Activated naive CD4-positive, alpha-beta T cell treated with anti-CD3 and anti-CD28 coated beads, Interleukin-2, amount 50 U/mL, for 24 hours (primary cell): ENCODE measurements at regions not wholly inside any gene's neighbourhood (a gene's known extent, or its start where the extent isn't known, plus 50 kb on each side); places are given as distances from the start of the nearest gene placed in this dataset.

Experiments
- H3K27ac Mint-ChIP-seq: one replicate; pipeline ENCODE4 v1.8.0; 2021; ENCODE audit warnings: mild to moderate bottlenecking, mixed read lengths
- H3K27me3 Mint-ChIP-seq: one replicate; pipeline ENCODE4 v1.8.0; 2021; ENCODE audit warnings: mixed read lengths
- H3K36me3 Mint-ChIP-seq: one replicate; pipeline ENCODE4 v1.8.0; 2021; ENCODE audit warnings: mixed read lengths
- H3K4me1 Mint-ChIP-seq: one replicate; pipeline ENCODE4 v1.8.0; 2021; ENCODE audit warnings: mixed read lengths
- H3K4me3 Mint-ChIP-seq: one replicate; pipeline ENCODE4 v1.8.0; 2021; ENCODE audit warnings: mild to moderate bottlenecking, mixed read lengths
- H3K9me3 Mint-ChIP-seq: one replicate; pipeline ENCODE4 v1.8.0; 2021; ENCODE audit warnings: mixed read lengths

- Mint-ChIP-seq H3K9me3 (peaks cover 11% of the 10 kb centered on the region), H3K27me3 (no peaks in the 10 kb centered on the region), H3K27ac (no peak overlapping the region), H3K4me3 (no peak overlapping the region), H3K36me3 (no peaks in the 10 kb centered on the region), H3K4me1 (no peaks in the 10 kb centered on the region)
These were observed 422.9 kb upstream of the PCDH20 start for GRCh38 chr13:61838568-61838967.

- no peaks in the 10 kb centered on the region for H3K4me1 Mint-ChIP-seq
- no peaks in the 10 kb centered on the region for H3K36me3 Mint-ChIP-seq
- no peak overlapping the region for H3K27ac Mint-ChIP-seq
- H3K9me3 Mint-ChIP-seq, result peaks cover 11% of the 10 kb centered on the region
- H3K27me3 Mint-ChIP-seq, result no peaks in the 10 kb centered on the region
- H3K4me3 Mint-ChIP-seq, result no peak overlapping the region
These were observed 417.6 kb upstream of the PCDH20 start for GRCh38 chr13:61833228-61833627.

DNA sequence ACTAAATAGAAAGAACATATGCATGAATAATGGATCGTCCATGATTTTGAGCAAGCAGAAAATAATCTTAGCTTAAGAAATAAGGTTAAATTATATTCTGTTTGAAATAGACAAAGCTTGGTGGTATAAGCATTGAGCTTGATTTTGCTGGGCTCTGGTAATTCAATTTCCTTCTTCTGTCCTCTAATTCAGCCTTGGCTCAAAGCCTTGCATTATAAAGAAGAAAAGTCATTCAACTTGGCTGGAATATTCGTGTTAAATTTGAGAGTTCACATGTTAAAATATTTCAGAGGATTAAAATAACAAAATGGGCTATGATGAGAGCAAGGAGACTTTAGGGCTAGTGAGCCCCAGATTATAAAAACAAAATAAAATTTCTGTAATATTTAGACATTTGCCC lies 415.4 kb upstream of the PCDH20 start:
- Mint-ChIP-seq H3K9me3 (peaks cover 12% of the 10 kb centered on the region), H3K27ac (no peak overlapping the region), H3K27me3 (no peaks in the 10 kb centered on the region), H3K4me3 (no peak overlapping the region), H3K4me1 (no peaks in the 10 kb centered on the region), H3K36me3 (no peaks in the 10 kb centered on the region)

DNA sequence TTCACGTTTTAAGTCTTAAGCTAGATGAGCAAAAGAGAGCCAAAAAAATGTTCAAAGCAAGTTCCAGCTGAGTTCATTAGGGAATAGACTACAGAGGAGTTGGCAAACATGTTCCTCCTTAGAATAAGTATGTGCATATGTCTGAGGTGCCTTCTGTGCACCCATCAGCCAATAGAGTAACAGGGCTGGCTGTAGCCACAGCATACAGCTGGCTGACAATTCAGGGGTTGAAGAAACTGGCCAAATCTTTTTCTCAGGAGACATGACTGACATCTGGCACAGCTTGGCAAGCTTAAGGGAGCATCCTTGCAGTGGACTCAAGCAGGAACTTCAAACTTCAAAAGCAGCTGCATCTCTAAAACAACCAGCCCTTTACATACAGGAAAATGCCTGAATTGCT lies 414.8 kb upstream of the PCDH20 start:
- no peak overlapping the region for H3K4me3 Mint-ChIP-seq
- no peaks in the 10 kb centered on the region for H3K27me3 Mint-ChIP-seq
- H3K9me3 Mint-ChIP-seq, result peaks cover 7% of the 10 kb centered on the region
- H3K36me3 Mint-ChIP-seq, result no peaks in the 10 kb centered on the region
- H3K27ac Mint-ChIP-seq, result no peak overlapping the region
- H3K4me1 Mint-ChIP-seq, result no peaks in the 10 kb centered on the region

GRCh38 chr13:61824168-61824567 lies 408.5 kb upstream of the PCDH20 start:
- peaks cover 19% of the 10 kb centered on the region for H3K9me3 Mint-ChIP-seq
- no peaks in the 10 kb centered on the region for H3K36me3 Mint-ChIP-seq
- H3K27ac Mint-ChIP-seq, result no peak overlapping the region
- no peaks in the 10 kb centered on the region for H3K4me1 Mint-ChIP-seq
- no peak overlapping the region for H3K4me3 Mint-ChIP-seq
- H3K27me3 Mint-ChIP-seq, result no peaks in the 10 kb centered on the region

- no peaks in the 10 kb centered on the region for H3K9me3 Mint-ChIP-seq
- no peak overlapping the region for H3K27ac Mint-ChIP-seq
- H3K4me3 Mint-ChIP-seq, result no peak overlapping the region
- H3K27me3 Mint-ChIP-seq, result no peaks in the 10 kb centered on the region
- H3K36me3 Mint-ChIP-seq, result no peaks in the 10 kb centered on the region
- H3K4me1 Mint-ChIP-seq, result no peaks in the 10 kb centered on the region
These were observed 396.6 kb upstream of the PCDH20 start for GRCh38 chr13:61812286-61812685.

- Mint-ChIP-seq H3K9me3 (no peaks in the 10 kb centered on the region), H3K27ac (no peak overlapping the region), H3K36me3 (no peaks in the 10 kb centered on the region), H3K4me1 (no peaks in the 10 kb centered on the region), H3K27me3 (no peaks in the 10 kb centered on the region), H3K4me3 (no peak overlapping the region)
These were observed 394.4 kb upstream of the PCDH20 start for GRCh38 chr13:61810065-61810464.

DNA sequence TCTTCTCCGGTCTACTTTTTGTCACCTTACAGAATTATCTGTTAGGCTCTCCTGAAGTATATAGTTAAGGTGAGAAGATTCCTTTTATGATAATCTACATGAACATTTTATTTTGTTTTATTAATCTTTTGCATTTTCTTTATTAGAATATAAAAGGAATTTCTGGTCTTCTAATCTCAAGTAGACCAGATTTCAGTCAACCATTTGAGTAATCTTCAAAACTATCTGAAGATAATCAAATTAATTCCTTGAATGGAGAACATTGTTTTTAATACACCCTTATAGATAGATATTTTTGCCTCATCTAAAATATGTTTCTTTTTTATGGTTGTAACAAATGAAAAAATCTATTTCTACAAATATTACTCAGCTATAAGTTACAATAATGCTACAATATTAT lies 381.7 kb upstream of the PCDH20 start:
- no peaks in the 10 kb centered on the region for H3K36me3 Mint-ChIP-seq

GRCh38 chr13:61795580-61795979 lies 379.9 kb upstream of the PCDH20 start:
- no peaks in the 10 kb centered on the region for H3K4me1 Mint-ChIP-seq
- H3K27me3 Mint-ChIP-seq, result no peaks in the 10 kb centered on the region
- no peak overlapping the region for H3K4me3 Mint-ChIP-seq
- no peak overlapping the region for H3K27ac Mint-ChIP-seq
- H3K36me3 Mint-ChIP-seq, result no peaks in the 10 kb centered on the region
- no peaks in the 10 kb centered on the region for H3K9me3 Mint-ChIP-seq

More for the DNA sequence above, 381.7 kb upstream of the PCDH20 start:
- Mint-ChIP-seq H3K27ac (no peak overlapping the region), H3K4me1 (no peaks in the 10 kb centered on the region), H3K4me3 (no peak overlapping the region), H3K9me3 (no peaks in the 10 kb centered on the region), H3K27me3 (no peaks in the 10 kb centered on the region)

DNA sequence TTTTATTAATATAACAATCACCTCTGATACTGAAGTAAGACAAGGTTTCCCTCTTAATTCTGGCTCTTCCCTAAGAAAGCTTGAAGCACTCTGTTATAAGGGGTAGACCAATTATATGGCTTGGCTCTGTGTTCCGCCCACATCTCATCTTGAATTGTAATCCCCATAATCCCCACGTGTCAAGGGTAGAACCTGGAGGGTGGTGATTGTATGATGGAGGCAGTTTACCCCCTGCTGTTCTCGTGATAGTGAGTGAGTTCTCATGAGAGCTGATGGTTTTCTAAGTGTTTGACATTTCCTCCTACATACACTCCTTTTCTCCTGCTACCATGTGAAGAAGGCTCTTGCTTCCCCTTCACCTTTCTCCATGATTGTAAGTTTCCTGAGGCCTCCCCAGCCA lies 363.8 kb upstream of the PCDH20 start:
- no peaks in the 10 kb centered on the region for H3K27me3 Mint-ChIP-seq
- no peak overlapping the region for H3K4me3 Mint-ChIP-seq
- H3K36me3 Mint-ChIP-seq, result no peaks in the 10 kb centered on the region
- H3K27ac Mint-ChIP-seq, result no peak overlapping the region
- peaks cover 9% of the 10 kb centered on the region for H3K9me3 Mint-ChIP-seq
- H3K4me1 Mint-ChIP-seq, result no peaks in the 10 kb centered on the region

- H3K27me3 Mint-ChIP-seq, result no peaks in the 10 kb centered on the region
- no peaks in the 10 kb centered on the region for H3K4me1 Mint-ChIP-seq
- H3K27ac Mint-ChIP-seq, result no peak overlapping the region
- peaks cover 8% of the 10 kb centered on the region for H3K9me3 Mint-ChIP-seq
- no peaks in the 10 kb centered on the region for H3K36me3 Mint-ChIP-seq
- H3K4me3 Mint-ChIP-seq, result no peak overlapping the region
These were observed 362.9 kb upstream of the PCDH20 start for GRCh38 chr13:61778531-61778930.

GRCh38 chr13:61777899-61778298 lies 362.2 kb upstream of the PCDH20 start:
- Mint-ChIP-seq H3K9me3 (peaks cover 2% of the 10 kb centered on the region), H3K36me3 (no peaks in the 10 kb centered on the region), H3K4me1 (no peaks in the 10 kb centered on the region), H3K27me3 (no peaks in the 10 kb centered on the region), H3K27ac (no peak overlapping the region), H3K4me3 (no peak overlapping the region)

DNA sequence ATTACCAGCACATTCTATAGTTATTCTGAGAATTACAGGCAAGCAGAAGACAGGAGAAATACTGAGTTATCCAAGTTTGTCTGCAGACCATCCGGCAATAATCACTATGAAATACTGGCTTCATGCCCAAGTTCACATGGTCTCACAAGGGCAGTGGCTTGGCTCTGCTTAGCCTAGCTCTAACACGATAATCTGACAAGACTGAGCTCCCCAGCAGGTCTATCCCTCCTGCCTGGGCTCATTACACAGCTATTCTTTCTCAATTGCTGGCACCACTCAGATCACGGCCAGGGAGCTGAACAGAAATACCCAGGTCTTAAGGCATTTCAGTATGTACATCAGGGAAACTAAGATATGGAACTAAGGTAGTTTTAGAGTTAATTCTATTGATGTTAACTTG lies 361.6 kb upstream of the PCDH20 start:
- Mint-ChIP-seq H3K27ac (no peak overlapping the region), H3K27me3 (no peaks in the 10 kb centered on the region), H3K36me3 (no peaks in the 10 kb centered on the region), H3K4me3 (no peak overlapping the region), H3K9me3 (no peaks in the 10 kb centered on the region), H3K4me1 (no peaks in the 10 kb centered on the region)

DNA sequence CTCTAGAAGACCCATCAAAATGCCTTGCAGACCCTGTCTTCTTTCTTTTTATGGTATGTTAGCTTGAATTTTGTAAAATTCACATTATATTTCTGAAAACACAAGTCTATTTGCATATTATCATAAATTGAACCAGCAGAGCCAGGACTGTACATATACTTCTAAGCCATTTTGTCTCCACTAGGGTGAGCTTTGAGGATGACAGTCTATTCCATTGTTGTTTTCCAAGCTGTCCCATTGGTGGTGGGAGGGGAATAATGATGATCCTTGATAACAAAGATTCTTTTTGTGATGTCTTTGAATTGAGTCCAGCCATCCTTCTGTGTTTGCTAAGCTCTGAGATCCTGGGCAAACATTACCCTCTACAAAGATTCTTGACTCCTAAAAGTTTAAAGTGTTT lies 359.3 kb upstream of the PCDH20 start:
- no peaks in the 10 kb centered on the region for H3K27me3 Mint-ChIP-seq
- H3K9me3 Mint-ChIP-seq, result no peaks in the 10 kb centered on the region
- no peak overlapping the region for H3K27ac Mint-ChIP-seq
- no peak overlapping the region for H3K4me3 Mint-ChIP-seq
- H3K4me1 Mint-ChIP-seq, result no peaks in the 10 kb centered on the region
- H3K36me3 Mint-ChIP-seq, result no peaks in the 10 kb centered on the region

- H3K9me3 Mint-ChIP-seq, result no peaks in the 10 kb centered on the region
- no peaks in the 10 kb centered on the region for H3K4me1 Mint-ChIP-seq
- no peak overlapping the region for H3K4me3 Mint-ChIP-seq
- no peaks in the 10 kb centered on the region for H3K36me3 Mint-ChIP-seq
- no peaks in the 10 kb centered on the region for H3K27me3 Mint-ChIP-seq
- no peak overlapping the region for H3K27ac Mint-ChIP-seq
These were observed 355.0 kb upstream of the PCDH20 start for GRCh38 chr13:61770681-61771080.

DNA sequence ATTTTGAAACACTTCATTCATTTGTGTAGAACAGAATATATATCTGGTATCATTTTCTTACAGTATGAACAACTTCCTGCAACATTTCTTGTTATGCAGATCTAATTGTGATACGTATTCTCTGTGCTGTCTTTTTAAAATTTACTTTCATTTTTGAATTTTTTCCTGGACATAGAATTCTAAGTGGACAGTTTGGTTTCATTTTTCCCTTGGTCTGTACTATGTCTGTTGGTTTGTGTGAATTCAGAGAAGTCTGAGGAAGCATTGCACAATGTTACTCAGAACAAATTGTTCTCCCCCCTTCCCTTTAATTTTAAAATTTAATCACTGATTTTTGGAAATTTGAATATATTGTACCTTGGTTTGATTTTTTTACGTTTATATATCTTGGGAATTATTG lies 352.5 kb upstream of the PCDH20 start:
- Mint-ChIP-seq H3K27me3 (no peaks in the 10 kb centered on the region), H3K9me3 (no peaks in the 10 kb centered on the region), H3K4me3 (no peak overlapping the region), H3K4me1 (no peaks in the 10 kb centered on the region), H3K36me3 (no peaks in the 10 kb centered on the region), H3K27ac (no peak overlapping the region)

GRCh38 chr13:61766667-61767058 lies 351.0 kb upstream of the PCDH20 start:
- no peaks in the 10 kb centered on the region for H3K4me1 Mint-ChIP-seq
- no peaks in the 10 kb centered on the region for H3K9me3 Mint-ChIP-seq
- H3K36me3 Mint-ChIP-seq, result no peaks in the 10 kb centered on the region
- H3K4me3 Mint-ChIP-seq, result no peak overlapping the region
- H3K27me3 Mint-ChIP-seq, result no peaks in the 10 kb centered on the region
- H3K27ac Mint-ChIP-seq, result no peak overlapping the region
